ENCODE measurements at regions not wholly inside any gene's neighbourhood (a gene's known extent, or its start where the extent isn't known, plus 50 kb on each side); places are given as distances from the start of the nearest gene placed in this dataset.

DNA sequence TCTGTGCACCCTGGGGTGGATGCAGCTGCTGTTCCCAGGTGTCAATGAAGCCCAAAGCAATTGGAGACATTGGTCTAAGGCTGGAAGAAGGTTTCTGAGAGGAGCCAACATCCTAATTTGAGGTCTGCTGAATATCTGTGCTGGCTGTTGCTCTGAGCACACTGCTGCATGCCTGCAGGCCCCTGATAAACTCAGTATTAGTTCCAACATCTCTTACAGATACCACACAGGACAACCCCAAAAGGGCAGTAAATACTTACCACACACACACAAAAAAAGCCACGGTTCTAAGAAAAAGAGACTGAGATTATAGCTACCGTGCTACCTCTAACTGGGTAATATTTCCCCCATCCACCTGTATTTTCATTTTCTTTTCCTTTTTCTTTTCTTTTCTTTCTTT, 164.3 kb upstream of the SOX4 start:
- H3K27me3 ChIP-seq = no peaks in the 10 kb centered on the region
- WGBS, 2 donors (ENCODE audit: low coverage in 1 of 2) = 88 to 100% methylated on average over 2 of the region's 2 CpGs

DNA sequence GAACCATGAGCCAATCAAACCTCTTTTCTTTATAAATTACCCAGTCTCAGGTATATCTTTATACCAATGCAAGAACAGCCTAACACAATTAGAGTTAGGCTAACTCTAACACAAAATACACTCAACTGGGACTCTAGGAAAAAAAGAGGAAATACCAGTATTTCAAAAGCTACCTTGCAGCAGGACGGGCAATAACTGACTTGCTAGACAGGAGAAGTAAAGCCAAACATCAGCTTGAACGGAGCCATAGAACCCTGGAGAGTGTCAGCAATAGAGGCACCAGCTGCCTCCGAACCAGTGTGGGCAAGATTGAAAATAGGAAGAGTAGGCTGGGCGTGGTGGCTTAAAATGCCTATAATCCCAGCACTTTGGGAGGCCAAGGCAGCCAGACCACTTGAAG, 162.0 kb upstream of the SOX4 start:
- peaks cover 0 to 2% (median 0%) of the 10 kb centered on the region in 3 donors for H3K9me3 ChIP-seq
- H3K4me1 ChIP-seq = no peaks in the 10 kb centered on the region
- ATAC-seq = no peak
- H3K36me3 ChIP-seq = no peaks in the 10 kb centered on the region
- H3K4me3 ChIP-seq = no peak overlapping the region
- no peaks in the 10 kb centered on the region for H3K27me3 ChIP-seq
- WGBS, 2 donors (ENCODE audit: low coverage in 1 of 2) = 90% methylated on average over 4 of the region's 4 CpGs; no CpG with 5 or more reads in 1 of the 2 donors
- no peak for TF ChIP-seq POLR2A (IDR thresholded peaks at IDR 0.05)
- no peak for TF ChIP-seq EP300 (IDR thresholded peaks at IDR 0.05)
- TF ChIP-seq POLR2AphosphoS5 (IDR thresholded peaks at IDR 0.05) = no peak
- TF ChIP-seq, protein P1, sequence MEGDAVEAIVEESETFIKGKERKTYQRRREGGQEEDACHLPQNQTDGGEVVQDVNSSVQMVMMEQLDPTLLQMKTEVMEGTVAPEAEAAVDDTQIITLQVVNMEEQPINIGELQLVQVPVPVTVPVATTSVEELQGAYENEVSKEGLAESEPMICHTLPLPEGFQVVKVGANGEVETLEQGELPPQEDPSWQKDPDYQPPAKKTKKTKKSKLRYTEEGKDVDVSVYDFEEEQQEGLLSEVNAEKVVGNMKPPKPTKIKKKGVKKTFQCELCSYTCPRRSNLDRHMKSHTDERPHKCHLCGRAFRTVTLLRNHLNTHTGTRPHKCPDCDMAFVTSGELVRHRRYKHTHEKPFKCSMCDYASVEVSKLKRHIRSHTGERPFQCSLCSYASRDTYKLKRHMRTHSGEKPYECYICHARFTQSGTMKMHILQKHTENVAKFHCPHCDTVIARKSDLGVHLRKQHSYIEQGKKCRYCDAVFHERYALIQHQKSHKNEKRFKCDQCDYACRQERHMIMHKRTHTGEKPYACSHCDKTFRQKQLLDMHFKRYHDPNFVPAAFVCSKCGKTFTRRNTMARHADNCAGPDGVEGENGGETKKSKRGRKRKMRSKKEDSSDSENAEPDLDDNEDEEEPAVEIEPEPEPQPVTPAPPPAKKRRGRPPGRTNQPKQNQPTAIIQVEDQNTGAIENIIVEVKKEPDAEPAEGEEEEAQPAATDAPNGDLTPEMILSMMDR (IDR thresholded peaks at IDR 0.05) = no peak
- no peak overlapping the region for H3K27ac ChIP-seq

More for the DNA sequence above, 164.3 kb upstream of the SOX4 start:
- peaks cover 0 to 7% (median 0%) of the 10 kb centered on the region in 3 donors for H3K9me3 ChIP-seq
- no peaks in the 10 kb centered on the region for H3K36me3 ChIP-seq
- TF ChIP-seq EP300 (IDR thresholded peaks at IDR 0.05) (no peak), POLR2A (IDR thresholded peaks at IDR 0.05) (no peak), POLR2AphosphoS5 (IDR thresholded peaks at IDR 0.05) (no peak)
- TF ChIP-seq, protein P1 (IDR thresholded peaks at IDR 0.05) = no peak
- no peak overlapping the region for H3K27ac ChIP-seq
- no peak overlapping the region for H3K4me3 ChIP-seq
- no peak for ATAC-seq
- H3K4me1 ChIP-seq = no peaks in the 10 kb centered on the region

DNA sequence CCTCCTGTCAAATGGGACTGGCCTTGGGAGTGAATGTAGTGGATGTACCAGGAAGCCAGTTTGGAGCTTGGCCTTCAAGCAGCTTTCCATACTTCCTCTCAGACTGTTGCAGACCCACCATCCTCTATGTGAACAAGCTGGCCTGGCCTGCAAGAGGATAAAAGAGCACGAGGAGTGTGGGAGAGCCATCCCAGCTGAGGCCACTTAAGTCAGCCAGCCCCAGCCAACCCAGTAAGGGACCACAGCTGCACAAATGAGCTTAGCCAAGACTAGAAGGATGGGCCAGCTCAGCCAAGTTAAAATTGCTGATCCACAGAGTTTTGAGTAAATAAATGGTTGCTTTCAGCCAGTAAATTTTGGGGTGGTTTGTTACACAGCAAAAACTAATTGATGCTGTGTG, 156.9 kb upstream of the SOX4 start:
- no peaks in the 10 kb centered on the region for H3K27me3 ChIP-seq
- WGBS, 2 donors (ENCODE audit: low coverage in 1 of 2) = no CpG with 5 or more reads among the region's 1 CpG
- H3K27ac ChIP-seq = no peak overlapping the region
- H3K4me1 ChIP-seq = no peaks in the 10 kb centered on the region
- H3K4me3 ChIP-seq = no peak overlapping the region
- ATAC-seq = no peak
- H3K9me3 ChIP-seq = no peaks in the 10 kb centered on the region
- H3K36me3 ChIP-seq = no peaks in the 10 kb centered on the region
- TF ChIP-seq, protein P1 (IDR thresholded peaks at IDR 0.05) = no peak
- no peak for TF ChIP-seq POLR2A (IDR thresholded peaks at IDR 0.05)
- TF ChIP-seq EP300 (IDR thresholded peaks at IDR 0.05) = no peak
- TF ChIP-seq POLR2AphosphoS5 (IDR thresholded peaks at IDR 0.05) = no peak

DNA sequence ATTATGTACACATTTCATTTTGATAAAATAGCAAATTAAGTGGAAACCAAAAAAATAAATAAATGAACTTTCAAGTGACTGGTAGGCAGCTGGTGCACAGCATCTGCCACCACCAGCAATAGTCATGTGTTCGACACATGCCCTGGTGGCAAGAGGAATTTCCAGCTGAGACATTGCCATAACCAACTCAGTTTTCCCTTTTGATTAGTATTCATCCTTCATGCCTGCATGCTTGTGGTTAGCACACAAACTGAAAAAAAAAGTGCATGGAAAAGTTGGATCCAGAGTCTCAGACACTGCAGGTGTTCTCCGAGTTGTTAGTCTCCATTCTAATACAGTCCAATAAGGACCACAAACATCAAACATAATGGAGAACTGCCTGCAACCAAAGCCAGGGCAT, 156.0 kb upstream of the SOX4 start:
- Histone ChIP-seq H3K4me1 (no peaks in the 10 kb centered on the region), H3K27me3 (no peaks in the 10 kb centered on the region), H3K9me3 (no peaks in the 10 kb centered on the region), H3K27ac (no peak overlapping the region), H3K36me3 (no peaks in the 10 kb centered on the region), H3K4me3 (no peak overlapping the region)
- TF ChIP-seq POLR2AphosphoS5 (IDR thresholded peaks at IDR 0.05) (no peak), POLR2A (IDR thresholded peaks at IDR 0.05) (no peak), EP300 (IDR thresholded peaks at IDR 0.05) (no peak)
- TF ChIP-seq, protein P1 (IDR thresholded peaks at IDR 0.05) = no peak
- WGBS, 2 donors (ENCODE audit: low coverage in 1 of 2) = 92 to 94% methylated on average over 2 of the region's 2 CpGs
- no peak for ATAC-seq

DNA sequence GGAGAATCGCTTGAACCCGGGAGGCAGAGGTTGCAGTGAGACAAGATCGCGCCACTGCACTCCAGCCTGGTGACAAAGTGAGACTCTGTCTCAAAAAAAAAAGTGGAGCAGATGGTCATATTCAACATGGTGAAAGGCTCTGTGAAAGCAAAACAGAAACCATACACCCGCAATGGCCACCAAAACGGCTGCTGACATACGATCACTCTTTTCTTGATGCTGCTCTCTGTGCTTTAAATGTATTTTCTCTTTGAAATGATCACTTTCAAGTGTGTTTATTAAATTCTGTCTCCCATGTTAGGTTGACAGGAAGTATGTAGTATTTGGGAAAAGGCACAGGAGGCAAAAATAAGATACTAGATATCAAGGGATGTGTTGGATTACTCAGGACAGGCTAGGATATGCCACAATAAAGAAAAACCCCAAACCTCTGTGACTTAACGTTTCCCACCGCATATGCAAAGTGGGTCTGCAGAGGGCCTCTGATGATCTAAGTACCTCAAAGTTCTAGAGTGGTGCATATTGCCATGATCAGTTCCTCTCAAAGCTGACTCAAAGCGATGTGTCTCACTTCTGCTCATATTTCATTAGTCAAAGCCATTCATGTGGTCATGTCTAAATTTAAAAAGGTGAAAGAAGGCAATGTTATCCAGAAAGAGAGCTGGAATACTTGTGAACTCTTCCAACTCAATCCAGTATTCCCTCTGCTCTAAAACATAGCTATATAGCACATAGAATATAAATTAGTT, 155.1 kb upstream of the SOX4 start:
- Histone ChIP-seq H3K27ac (no peak overlapping the region), H3K4me1 (no peaks in the 10 kb centered on the region), H3K27me3 (no peaks in the 10 kb centered on the region), H3K36me3 (no peaks in the 10 kb centered on the region), H3K9me3 (no peaks in the 10 kb centered on the region), H3K4me3 (no peak overlapping the region)
- WGBS, 2 donors (ENCODE audit: low coverage in 1 of 2) = 79 to 90% methylated on average over 5 to 10 of the region's 10 CpGs
- TF ChIP-seq POLR2AphosphoS5 (IDR thresholded peaks at IDR 0.05) (no peak), POLR2A (IDR thresholded peaks at IDR 0.05) (no peak), EP300 (IDR thresholded peaks at IDR 0.05) (no peak)
- TF ChIP-seq, protein P1 (IDR thresholded peaks at IDR 0.05) = no peak
- no peak for ATAC-seq
